Fibroblast of skin of right quadriceps (primary cell): ENCODE measurements at regions not wholly inside any gene's neighbourhood (a gene's known extent, or its start where the extent isn't known, plus 50 kb on each side); places are given as distances from the start of the nearest gene placed in this dataset.
A peak's percentile ranks its signal among the peaks of the same experiment; 100 is the strongest.

Source experiments
- DNase-seq: peaks from one replicate; pipeline ENCODE4 v3.0.0-alpha.2; 2013

- no peak for DNase-seq
Observed at GRCh38 chr3:117417411-117417810, 707.8 kb downstream of the TUSC7 start.

GRCh38 chr3:117427081-117427480 is 717.5 kb downstream of the TUSC7 start:
- no peak for DNase-seq

GRCh38 chr3:117433427-117433826 is 723.8 kb downstream of the TUSC7 start:
- no peak for DNase-seq

DNA sequence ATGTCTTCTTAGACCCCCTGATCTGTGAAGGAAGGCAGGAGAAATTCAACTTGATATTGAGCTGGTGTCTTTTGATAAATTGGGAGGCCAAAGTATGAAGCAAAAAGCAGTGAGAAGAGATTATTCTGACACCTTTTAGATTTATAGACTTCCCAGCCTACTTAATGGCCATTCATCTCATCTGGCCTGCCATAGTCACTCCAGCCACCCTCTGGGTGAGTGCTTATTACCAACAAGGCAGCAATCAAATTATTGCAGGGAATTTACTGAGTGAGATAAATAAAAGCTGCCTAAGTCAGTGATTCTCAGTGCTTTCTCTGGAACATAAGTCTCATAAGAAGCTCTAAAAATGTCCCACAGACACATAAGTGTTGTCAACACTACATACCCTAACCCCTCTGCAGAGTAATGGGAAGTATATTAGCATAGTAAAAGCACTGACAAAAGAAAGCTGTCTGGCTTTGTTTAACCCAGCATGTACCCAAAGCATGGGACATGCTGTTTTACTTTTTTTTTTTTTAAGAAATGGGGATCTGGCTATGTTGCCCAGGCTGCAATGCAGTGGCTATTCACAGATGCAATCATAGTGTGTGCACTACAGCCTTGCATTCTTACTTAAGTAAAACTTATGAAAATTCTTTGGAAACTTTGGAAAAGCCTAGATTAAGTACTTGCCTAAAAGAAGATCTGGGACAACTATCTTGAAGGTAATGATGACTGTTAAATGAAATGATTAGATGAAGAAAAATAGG is 725.3 kb downstream of the TUSC7 start:
- DNase-seq: no peak

DNA sequence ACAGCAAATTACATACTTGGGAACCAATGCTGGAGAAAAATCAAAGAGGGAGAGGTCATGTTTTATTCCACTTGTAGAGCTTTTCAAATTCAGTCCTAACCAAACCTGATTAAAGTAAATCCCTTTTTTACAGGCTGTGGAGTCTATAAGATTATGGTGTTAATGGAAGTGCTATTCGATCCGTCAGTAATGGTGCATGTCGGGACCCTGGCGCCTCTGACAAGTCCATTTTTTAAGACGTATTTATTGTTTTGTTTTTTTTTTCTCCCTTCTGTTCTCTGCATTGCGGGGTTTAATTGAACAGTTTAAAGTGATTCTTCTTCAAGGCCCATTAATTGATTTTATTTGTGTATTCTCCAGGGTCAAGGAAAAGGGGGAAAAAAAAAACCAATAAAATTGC is 725.9 kb downstream of the TUSC7 start:
- DNase-seq: no peak

DNA sequence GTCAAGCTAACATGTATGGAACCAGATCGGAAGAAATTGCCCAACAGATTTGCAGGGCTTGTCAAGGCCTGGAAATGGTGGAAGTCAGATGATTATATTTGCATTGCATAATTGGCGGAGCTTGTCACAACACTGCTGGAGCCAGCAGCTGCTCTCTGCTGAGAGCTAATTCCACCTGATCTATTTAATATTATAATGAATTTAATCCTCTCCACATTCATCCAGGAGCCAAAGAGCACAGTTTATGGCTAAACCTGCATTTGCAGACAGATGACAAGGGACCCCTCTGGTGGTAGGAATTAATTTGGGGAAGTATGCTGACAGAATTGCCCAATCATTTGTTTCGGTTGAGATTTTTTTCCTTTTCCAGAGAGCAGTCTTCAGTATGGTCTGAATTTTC is 730.2 kb downstream of the TUSC7 start:
- DNase-seq: peak; percentile 35

DNA sequence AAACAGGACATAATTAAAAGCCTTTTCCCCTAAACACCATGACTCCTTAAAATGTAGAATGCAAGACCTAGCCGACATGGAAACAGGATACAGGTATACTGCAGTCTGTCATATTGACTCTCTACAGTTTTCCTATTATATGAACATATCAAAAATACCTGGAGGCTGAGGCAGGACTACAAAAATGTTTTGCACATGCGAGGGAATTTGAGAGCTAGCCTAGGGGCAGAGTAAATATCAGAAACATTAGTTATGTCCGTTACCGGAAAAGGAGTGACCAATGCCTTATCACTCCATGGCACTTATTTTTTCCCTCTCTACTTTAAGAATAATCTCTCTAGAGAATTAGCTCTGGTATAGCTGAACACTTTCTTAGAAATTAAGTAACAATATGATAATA is 732.3 kb downstream of the TUSC7 start:
- DNase-seq: no peak

DNA sequence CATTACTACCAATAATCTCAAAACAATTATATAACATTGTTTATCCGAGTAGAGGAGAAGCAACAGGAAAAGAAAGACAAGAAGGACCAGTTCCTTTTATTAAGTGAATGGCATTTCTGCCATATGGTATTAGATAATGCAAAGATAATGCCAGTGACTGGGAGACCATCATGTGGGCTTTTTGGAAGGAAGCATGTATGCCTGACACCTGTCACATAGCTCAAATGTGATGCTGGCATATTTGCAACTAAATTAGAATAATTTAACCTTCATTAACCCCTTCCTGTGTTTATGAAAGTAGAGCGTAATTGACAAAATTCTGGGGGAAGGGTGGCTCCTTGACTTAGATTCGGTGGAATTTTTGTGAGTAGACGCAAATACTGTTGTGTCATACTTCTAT is 733.0 kb downstream of the TUSC7 start:
- no peak for DNase-seq

- no peak for DNase-seq
Observed at GRCh38 chr3:117443014-117443413, 733.4 kb downstream of the TUSC7 start.

DNA sequence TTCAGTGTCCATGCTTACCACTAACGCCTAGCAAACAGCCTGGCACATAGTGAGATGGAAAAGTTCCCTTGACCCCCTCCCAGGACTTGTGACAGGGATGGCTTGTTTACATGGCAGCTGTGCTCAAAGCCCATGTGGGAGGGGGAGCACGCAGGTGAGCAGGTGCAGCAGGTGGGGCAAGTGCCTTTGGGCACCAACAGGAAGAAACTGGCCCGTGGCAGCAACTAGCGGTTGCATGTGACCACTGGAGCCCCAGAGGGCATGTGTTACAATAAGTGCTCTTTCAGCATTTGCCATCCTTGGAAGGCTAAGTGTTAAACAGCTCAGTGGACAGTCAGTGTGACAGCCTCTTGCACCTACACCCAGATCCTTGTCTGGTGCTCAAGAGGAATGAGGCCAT is 734.6 kb downstream of the TUSC7 start:
- DNase-seq: no peak

DNA sequence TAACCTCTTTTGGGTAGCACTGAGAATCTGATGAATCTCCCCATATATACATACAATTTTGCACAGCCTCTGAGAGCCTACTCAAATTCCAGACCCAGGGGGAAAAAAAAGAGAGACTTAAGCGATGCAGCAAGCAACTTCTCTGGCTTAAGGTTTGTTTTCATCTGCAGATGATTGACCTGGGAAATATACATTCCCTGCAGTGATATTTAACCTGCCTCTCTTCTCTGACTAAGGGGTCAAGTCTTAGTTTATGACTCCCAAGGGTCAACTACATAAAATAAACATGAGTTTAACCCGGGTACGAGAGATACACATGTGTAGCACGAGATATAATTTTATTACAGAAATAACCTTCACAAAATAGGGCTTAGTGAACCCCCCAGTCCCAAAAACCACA is 737.8 kb downstream of the TUSC7 start:
- no peak for DNase-seq

GRCh38 chr3:117450026-117450425 is 740.4 kb downstream of the TUSC7 start:
- DNase-seq: no peak

GRCh38 chr3:117454254-117454653 is 744.7 kb downstream of the TUSC7 start:
- no peak for DNase-seq

DNA sequence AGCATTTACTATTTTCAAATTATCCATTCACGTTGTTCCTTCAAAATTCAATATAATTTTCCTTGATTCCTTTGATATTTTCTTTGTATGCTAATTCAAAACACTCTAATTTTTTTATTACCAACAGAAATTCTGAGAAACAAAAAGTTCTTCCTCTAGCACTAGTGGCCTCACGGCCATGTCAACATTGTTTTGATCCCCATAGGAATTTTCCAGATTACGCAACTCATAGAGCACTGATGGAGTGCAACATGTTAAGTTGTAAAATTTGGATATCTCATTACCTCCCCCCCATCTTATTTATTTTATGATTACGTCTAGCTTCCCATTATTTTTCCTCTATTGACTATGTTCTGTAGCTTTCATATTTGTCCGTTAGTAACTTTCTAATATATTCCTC is 745.3 kb downstream of the TUSC7 start:
- DNase-seq: no peak

DNA sequence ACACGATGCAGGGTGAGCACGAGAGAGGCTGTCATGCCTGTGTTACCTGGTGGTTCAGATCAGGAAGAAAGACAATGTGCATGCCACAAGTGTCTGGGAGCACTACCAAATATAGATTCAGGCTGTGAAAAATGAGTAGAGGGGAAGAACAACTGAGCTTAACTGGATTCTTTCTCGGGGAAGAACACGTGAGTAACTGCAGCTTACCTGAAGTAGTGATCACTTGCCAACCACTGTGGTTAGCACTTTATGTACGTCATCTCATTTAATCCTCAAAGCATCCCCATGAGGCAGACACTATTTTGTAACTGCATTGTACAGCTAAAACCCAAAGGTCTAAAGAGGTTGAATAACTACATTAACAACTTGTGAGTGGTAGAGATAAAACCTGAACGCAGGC is 746.2 kb downstream of the TUSC7 start:
- DNase-seq: no peak

DNA sequence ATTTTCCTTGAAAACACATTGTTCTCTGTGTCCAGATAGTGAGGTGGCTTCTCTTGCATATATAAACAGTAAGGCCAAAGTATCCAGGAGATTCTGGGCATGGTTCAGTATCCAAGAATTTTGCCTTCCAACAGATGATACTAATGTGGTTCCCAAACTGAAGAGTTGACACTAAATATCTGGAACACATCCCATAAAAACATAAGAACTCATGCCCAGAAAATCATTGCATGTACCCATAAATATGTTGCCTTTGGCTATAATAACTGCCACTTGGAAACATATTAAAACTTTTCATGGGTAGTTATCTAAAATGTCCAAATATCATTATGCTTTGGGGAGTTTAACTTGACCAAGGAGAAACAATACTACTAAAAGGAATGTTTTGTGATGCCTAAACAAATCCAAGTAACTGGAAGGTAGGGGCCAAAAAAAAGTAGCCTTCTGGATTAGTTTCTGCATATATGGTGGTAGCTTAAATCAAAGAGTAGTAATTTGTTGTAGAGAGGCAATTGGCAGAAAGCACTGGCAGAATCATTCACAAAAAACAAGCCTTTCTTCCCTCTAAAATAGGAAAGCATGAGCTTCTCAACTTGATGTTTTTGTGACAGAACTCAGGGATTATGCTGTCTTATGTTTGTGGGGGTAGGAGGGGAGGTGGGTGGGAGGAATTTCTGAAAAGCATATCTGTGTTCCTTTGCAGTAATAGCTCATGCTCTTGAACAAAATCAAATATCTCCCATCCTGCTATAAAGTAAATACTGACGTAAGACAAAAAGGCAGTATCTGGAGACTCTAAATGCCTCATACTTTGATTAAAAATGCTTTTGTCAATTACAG is 753.9 kb downstream of the TUSC7 start:
- peak; percentile 6 for DNase-seq

DNA sequence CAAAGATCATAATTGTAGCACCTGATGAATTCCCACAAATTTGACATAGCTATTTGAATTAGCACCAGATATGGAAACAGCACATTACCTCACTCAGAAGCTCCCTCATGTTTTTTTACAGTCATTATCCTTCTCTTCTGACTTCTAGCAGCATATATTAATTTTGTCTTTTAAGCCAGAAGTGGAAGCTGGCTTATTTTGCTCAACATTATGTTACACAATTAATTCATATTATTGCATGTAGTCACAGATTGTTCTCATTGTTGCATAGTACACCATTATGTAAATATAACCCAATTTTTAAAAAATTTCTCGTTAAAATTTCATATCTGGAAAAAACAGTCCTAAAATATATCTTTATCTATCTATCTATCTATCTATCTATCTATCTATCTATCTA is 762.3 kb downstream of the TUSC7 start:
- DNase-seq: no peak

DNA sequence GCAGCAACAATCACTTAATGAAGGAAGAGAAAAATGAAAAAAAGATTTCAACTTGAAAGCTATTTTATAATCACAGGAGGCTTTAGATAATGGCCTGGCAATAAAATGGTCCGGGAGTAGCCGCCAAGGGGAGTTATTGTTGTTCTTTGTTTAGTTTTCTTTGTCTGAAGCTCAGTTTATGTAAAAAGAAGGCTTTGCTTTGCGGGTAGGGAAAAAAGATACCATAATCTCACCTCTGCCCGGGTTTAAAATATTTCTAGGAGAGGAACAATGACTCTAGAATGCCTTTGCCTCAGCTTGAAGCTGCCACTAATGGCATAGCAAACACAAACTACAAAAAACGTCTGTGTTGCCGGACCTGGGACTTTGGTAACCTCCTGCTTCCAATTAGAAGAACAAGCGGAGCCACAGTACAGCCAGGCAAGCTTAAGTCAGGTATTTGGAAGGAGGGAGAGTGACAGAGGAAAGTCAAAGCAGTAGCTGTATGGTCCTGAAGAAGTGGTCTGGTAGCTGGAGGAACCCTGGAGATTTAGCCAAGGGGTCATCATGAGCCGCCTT is 764.5 kb downstream of the TUSC7 start:
- no peak for DNase-seq

- DNase-seq: no peak
Observed at GRCh38 chr3:117476572-117476971, 767.0 kb downstream of the TUSC7 start.

- no peak for DNase-seq
Observed at GRCh38 chr3:117477214-117477755, 767.7 kb downstream of the TUSC7 start.

- no peak for DNase-seq
Observed at GRCh38 chr3:117479095-117479494, 769.5 kb downstream of the TUSC7 start.

GRCh38 chr3:117480525-117480924 is 770.9 kb downstream of the TUSC7 start:
- DNase-seq: no peak

- DNase-seq: no peak
Observed at GRCh38 chr3:117480972-117481371, 771.4 kb downstream of the TUSC7 start.

GRCh38 chr3:117483839-117484238 is 774.3 kb downstream of the TUSC7 start:
- no peak for DNase-seq
